HG03432 (cell line): ENCODE measurements at regions not wholly inside any gene's neighbourhood (a gene's known extent, or its start where the extent isn't known, plus 50 kb on each side); places are given as distances from the start of the nearest gene placed in this dataset.
A peak's percentile ranks its signal among the peaks of the same experiment; 100 is the strongest.

Experiments
- ATAC-seq: cut with Tn5 transposase; IDR thresholded peaks from one replicate; pipeline ENCODE4 v1.9.1; 2021; ENCODE audit warnings: mild to moderate bottlenecking, moderate library complexity; ENCODE audit not compliant: unreplicated experiment

DNA sequence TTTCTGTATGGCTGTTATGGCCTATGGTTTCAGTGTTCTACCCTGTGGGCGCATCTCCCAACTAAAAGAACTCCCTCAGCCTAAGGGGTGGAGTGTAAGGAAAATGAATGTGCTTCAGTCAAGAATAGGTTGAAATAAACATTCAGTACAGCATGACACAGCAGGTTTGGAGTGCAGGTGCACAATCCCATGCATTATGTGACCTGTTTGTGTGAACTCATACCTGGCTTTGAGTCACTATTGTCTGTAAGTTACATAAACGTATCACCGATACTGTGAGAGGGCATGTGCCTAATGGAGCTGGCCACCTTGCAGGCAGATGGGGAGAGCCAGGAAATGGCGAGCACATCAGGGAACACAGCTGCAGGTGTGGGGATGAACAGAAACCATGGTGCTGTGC is 216.0 kb downstream of the DSEL start:
- no peak for ATAC-seq

DNA sequence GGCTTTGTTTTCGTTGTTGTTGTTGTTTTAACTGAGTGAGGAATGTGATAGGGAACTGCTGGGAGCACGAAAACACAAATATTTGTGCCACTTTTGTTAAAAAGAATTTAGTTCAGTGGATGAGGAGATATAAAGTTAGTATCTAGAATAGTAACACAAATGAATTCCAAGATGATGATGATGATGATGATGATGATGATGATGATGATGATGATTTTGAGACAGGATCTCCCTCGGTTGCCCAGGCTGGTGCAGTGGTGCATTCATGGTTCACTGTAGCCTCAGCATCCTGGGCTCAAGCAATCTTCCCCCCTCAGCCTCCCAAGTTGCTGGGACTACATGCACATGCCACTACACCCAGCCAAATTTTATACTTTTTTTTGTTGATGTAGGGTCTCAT is 223.7 kb downstream of the DSEL start:
- no peak for ATAC-seq

DNA sequence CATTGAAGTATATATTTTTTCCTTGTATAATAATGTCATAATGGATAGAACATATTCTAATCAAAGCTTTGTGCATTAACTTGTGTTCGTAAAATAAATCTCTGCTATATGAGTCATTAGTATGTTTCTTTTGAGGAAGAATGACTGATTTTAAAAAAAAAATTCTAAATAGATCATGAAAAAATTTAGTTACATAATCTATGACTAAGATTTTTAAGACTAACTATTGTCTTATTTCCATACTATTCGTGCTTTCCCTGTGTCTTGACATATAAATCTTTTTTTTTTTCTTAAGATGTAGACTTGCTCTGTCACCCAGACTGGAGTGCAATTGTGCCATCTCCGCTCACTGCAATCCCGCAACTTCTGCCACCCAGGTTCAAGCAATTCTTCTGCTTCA is 226.1 kb downstream of the DSEL start:
- ATAC-seq = no peak

DNA sequence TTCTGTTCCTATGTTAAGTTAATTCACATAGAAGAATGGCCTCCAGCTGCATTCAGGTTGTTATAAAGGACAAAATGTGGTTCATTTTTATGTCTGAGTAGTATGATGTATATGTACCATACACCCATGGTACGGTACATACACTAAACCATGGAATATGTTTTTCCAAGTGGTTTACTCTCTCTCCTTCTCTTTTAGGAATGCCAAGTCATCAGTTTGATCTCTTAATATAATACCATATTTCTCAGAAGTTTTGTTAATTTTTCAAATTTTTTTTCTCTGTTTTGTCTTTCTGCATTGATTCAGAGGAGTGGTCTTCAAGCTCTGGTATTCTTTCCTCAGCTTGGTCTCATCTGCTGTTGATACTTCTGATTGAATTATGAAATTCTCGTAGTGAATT is 230.9 kb downstream of the DSEL start:
- ATAC-seq = no peak

DNA sequence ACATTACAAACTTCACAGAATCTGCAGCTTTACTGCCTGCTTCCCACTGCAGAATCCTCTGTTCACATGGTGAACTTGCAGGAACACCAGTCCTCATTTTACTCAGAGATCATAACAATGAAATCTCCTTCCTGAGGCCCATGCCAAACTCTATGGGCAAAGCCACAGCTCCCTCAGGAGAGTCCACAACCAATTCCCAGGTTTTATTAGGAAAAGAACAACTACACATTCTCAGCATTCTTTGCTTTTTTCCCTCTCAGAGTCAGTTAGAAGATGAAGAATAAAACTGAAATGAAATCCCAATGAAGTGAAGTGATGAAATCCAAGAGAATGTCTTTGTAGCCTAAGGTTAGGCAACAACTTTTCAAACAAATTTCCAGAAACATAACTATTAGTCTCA is 233.7 kb downstream of the DSEL start:
- ATAC-seq = no peak

DNA sequence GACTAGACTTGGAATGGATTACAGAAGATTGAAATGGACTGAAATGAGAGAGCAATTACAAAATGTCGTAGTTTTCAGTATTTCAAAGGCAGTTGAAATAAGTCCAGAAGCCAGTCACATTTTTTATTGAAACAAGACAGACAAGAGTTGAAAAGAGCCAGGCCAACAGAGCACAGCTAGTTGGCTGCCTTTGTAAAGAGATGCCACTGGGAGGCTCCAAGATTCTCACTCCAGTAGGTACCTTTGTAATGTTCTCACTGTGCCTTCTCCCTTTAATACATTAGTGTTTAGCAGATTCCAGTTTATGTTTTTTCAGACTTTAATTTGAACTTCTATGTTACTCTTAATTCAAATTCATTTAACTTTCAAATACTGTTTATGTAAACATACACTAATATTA is 234.8 kb downstream of the DSEL start:
- ATAC-seq = no peak

DNA sequence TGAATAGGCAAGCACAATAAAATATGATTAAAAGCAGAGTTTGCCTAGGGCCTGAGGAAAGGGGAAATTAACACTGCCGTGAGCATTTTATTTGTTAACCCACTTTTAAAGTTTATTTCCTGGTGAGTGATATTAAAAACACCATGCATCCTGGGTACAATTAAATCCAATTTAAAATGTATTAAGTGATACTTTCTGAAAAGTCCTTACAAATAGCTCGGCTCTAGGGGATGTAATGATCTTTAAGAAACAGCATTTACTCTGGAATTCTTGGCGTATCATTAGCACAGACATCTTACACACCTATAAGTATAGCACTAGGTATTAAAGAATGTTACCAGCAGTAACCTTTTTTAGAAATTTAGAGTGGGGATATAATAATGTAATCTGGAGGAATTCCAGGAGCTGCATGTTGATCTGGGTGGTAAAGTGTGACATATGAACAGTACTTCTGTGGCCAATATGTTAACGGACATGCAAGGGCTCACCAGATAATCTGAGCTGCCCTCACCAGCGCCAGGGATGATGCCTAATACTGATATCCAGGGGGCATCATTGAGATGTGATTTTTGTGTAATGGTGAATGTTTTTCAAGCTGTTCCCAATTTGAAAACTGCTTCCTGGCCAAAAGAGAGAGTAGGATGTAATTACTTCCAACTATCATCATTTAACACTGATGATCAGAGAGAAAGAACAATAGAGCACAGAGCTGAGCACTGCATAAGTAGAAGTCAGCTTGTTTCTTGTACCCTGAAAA is 235.9 kb downstream of the DSEL start:
- ATAC-seq = no peak

DNA sequence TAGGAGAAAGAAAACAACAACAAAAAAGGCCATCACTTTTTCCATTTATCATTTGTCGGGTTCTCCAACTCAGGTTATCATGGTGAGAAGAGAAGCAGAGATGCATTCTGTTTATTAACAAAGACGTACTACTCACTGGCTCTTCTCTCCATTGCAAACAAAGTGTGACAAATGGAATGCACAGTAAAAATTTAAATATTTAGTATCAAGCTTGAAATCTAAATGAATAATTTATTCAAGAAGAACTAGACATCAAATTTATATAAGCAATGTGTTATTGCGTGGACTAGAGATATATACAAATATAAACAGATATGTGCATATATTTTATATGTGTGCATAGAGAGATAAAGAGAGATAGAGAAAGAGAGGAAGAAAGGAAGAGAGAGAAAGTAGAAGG is 236.5 kb downstream of the DSEL start:
- ATAC-seq = no peak

DNA sequence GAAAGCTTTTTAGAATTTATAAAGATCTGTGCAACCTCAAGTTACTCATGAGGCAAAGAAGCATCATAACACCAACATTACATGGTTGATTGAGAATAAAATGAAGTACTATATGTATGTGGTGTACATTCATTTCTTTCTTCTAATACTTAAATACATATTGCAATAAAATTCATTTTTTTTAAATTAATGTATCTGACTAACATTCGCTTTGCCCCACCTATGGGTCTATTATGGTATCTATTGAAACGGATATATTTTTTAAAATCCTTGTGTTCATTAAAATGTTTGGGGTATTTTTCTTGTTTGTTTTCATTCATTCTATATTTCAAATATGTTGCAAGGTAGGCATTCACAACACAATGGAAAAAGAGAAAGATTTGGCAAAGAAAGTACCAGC is 237.5 kb downstream of the DSEL start:
- no peak for ATAC-seq

DNA sequence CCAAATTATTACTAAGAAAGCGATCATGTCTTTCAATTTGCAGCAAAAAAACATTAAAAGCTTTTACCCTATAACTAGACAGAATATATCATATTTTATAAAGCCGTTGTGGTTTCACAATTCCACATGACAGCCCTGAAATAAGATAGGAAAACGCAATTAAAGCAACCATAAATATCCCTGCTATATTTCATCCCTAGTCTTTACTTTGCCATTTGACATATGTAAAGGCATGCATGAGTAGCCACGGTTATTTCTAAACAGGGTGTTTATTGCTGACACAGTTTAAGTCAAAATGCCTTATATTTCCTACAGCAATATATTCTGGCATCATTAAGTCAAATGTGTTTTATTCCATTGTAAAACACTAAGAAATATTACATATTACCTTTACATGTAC is 239.9 kb downstream of the DSEL start:
- ATAC-seq = no peak

DNA sequence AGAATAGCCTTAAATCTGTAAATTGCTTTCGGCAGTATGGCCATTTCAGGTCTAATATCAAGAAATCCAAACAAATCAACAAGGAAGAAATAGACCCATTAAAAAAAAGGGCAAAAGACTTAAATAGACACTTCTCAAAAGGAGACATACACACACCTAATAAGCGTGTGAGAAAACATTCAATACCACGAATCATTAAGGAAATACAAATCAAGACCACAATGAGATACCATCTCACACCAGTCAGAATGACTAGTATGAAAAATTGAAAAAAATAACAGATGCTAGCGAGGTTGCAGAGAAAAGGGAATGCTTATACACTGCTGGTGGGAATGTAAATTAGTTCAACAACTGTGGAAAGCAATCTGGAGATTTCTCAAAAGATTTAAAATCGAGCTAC is 243.2 kb downstream of the DSEL start:
- ATAC-seq = no peak

DNA sequence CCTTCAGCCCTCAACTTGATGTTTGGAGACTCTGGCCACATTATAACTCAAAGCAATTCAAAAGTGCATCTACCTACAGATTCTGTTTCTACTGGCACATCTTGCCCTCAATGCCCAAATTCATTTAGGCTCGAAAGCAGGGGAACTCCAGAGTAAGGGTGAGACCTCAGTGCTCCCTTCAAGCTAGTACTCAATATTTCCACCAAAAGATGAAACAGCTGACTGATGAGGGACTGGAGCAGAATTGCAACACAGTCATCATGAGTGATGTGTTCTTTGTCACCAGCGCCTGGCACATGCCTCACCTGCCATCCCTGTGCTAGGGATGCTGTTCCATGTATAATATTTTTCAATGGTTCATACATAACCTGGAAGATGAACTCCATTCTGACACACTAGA is 247.3 kb downstream of the DSEL start:
- no peak for ATAC-seq

DNA sequence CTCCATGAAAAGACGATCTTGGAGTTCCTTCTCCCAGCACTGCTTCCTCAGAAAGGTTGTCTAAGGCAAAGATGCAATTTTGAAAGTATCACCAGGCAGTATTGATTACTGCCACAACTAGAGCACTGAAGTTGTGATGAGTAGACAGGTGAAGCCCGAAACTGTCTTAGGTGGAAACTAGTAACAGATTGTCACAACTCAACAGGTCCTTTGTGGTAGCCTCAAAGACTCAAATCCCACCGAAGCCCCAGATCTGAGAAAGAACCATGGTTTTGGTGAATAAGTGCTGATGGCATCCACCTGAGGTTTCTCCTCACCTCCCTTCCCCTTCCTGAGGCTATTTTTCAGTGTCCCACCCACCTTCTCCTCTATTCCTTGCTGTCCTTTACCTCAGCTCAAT is 248.0 kb downstream of the DSEL start:
- ATAC-seq = no peak

DNA sequence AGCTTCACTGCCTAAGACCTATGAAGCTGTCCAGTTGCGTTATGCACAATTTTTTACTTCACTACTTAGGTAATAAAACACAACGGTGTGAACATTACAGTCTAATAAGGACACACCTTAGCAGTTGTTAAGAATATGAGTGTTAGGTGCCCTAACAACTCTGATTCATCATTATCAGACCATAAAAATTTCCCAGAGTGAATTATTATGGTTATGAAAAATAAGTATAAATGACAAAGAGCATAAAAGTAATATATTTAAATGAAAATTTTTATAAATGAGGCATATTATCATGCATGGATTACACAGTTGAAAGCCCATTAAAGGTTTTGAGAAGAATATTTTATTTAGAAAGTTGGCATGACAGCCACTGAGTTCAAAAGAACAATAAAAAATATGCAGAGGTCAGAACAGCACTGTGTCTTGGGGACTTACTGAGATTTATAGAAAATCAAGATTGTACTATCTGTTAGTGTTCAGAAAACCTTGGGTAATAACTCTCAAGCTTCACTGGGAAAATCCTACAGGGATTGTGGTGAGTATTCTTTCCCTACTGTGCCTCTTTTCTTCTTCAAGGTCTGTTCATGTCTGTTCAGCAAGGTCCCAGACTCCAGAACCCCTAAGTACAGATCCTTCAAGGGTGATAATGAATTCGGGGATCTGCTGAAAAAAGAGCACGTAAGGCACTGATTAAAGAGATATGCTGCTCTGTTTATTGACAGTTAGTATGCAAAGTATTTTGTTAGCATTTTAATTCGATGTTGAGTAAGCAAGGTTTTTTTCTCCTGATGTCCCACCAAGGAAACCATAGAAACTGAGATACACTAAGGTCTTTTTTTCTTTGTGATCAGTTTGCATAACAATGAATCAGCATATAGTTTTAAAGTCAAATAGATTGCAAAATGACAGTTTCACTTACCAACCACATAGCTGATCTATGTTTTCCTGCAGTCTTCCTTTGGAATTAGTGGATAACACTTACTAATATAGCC is 250.0 kb downstream of the DSEL start:
- no peak for ATAC-seq

DNA sequence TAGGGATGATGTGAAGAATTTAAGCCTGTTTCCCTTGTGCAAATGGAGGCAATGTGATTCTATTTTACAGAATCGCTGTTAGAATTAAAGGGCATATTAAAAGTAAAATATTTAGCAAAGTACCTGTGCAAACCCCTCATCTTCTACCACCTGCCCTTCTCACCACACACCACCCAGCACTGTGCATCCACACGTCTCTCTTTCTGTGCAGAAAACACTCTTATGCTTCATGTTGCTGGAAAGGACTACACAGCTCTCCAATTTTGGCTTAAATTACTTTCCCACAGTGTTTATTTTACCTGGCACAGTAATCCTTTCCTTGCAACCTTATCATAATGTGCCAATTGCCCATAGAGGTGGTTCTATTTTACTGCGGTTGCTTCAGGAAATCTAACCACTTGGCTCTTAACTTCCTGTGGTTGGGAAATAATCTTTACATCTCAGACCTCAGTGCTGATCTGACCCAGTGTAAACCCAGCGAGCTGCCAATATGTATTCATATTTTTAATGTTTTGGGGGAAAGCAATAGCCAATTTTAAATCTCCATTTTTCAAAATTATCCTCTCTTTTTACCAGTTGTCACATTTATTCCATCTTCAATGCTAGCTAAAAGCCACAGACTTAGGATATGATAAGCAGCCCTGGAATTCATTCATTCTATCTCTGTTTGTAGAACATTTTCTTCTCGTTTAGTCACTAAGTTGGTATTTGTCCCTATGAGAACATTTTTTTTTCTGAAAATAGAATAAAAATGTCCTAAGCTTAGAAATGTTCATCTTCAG is 250.9 kb downstream of the DSEL start:
- ATAC-seq = no peak

DNA sequence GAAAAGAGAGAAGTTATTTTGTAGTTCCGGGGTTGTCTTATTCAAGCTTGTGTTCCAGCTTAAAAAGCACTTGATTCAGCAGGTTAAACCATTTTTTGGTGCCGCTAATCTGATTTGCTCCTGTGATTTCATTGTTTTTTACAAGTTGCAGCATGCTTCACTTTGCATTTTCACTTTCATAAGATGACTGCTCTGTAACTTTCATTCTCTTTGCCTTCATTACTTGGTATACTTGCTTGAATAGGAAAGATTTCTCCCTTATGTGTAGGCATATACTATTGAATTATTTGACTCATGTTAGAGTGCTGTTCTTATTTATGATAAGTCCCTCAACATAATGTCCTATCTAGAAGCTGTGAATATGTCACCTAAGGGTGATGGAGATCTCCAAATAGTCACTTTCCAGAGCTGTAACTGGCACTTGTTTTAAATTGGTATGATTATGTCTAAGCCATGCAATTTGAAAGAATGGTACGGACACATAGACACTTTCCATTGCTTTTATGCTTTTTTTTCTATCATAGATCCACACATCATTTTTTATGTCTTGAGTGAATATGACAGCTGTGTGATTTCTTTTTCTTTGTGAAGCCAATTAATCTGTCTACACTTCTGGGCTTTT is 254.5 kb downstream of the DSEL start:
- ATAC-seq = peak; percentile 70

DNA sequence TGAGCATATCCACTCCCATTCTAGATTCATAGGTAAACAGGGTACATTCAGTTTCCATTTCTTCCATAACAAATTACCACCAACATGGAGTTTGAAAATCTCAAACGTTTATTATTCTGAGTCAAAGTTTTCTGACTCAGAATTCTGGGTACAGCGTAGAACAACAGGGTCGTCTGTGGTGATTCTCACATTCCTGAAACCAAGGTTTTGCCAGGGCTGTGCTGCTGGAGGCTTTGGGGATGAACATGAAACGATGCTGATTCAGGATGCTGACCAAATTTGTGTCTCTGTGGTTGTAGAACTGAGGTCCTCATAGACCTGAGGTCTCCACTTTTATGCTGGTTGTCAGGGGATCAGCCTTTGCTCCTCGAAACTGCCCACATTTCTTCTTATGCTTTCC is 255.7 kb downstream of the DSEL start:
- no peak for ATAC-seq

DNA sequence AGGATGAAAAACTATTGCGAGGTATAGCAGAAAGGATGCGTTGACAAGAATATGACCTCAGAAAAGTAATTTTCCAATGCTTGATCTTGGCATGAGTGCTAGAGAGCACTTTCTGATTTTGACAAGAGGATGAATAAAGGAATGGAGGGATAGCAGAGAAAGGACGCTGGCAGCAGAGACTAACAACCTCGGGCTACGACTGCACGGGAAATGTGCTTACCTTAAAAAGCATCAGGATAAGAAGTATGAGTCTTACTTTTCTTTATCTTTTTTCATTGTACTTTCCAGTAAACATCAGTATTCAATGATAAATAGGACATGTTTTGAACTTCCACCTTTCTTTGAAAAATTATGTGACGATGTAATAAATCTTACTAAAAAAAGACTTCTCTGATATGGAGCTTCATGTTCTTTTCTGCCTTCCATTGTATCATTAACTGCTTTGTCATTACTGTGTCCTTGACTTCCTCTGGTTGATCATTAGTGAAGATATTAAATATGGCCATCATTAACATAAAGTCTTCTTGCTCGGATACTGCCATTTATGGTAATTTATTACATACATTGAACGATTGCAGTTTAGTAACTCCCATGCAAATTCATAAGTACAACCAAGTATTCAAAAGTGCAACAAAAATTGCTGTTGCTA is 265.6 kb downstream of the DSEL start:
- ATAC-seq = no peak

DNA sequence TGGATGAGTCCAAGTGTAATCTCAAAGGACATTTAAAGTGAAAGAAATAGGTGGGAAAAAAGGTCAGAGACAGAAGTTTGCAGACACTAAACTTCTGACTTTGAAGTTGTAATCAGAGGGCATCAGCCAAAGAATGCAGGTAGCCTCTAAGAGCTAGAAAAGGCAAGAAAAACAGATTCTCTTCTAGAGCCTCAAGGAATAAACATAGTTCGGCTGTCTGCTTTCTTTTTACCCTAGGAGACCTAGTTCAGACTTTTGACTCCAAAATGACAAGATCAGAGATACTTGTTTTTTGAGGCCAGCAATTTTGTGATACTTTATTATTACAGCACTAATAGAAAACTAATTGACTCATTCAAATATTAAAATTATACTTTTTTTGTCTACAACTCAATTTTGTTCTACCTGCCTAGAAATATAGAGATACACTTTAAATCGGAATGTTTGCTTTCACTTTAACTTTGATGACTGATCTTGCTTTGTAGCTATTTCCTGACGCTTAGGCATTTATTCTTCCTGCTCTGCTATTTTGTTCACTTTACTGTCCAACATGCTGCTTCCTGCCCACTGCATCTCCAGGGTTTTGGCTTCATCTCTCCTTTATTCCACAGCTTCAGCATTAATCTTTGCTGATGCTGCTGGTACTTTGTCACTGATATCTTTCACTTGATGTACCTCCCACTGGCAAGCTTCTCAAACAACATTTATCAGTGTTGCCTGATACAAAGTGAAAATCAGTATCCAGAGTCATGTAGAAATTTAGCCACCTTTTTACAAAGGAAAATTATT is 272.5 kb downstream of the DSEL start:
- ATAC-seq = peak; percentile 75

DNA sequence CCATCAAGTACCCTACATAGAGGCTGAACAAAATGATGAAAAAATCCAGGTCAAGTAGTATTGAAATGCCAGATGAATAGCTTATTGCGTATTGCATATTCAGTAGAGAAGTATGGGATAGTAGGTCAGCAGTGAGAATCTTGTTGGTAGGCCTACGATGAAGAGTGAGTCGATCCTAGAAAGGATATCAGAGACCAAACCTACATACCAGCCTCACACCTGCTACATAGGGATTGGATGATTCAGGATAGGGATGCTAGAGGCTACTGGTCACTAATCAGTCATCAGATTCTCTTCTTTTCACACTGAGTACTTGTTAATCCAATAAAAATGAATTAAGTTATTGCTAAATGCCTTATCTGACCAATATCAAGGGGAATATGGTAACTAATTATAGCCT is 274.5 kb downstream of the DSEL start:
- ATAC-seq = no peak
